ENCODE measurements at regions not wholly inside any gene's neighbourhood (a gene's known extent, or its start where the extent isn't known, plus 50 kb on each side); places are given as distances from the start of the nearest gene placed in this dataset.
"Not testable (repeated sequence)": the region's sequence is repeated elsewhere in the genome, so short reads cannot be mapped to it uniquely, and the experiment has no call there.

GRCh38 chr4:33482773-33483172 lies 2761.5 kb downstream of the ARAP2 start:
- Histone ChIP-seq H3K4me3 (no peak overlapping the region), H3K27ac (no peak overlapping the region), H3K4me1 (no peaks in the 10 kb centered on the region), H3K36me3 (no peaks in the 10 kb centered on the region), H3K27me3 (no peaks in the 10 kb centered on the region), H3K9me3 (no peaks in the 10 kb centered on the region)
- TF ChIP-seq POLR2A (IDR thresholded peaks at IDR 0.05), result no peak
- no peak for TF ChIP-seq CTCF (IDR thresholded peaks at IDR 0.05)
- DNase-seq (no peak), ATAC-seq (no peak)
- WGBS (ENCODE audit: insufficient coverage, low coverage, low lambda C conversion rate, missing lambda C conversion rate), result 67% methylated on average over 1 of the region's 1 CpG
- intact Hi-C loops (cut with DNase I), result no loop called here

- Histone ChIP-seq H3K27ac (no peak overlapping the region), H3K9me3 (no peaks in the 10 kb centered on the region), H3K4me3 (no peak overlapping the region), H3K4me1 (no peaks in the 10 kb centered on the region), H3K36me3 (no peaks in the 10 kb centered on the region), H3K27me3 (no peaks in the 10 kb centered on the region)
- intact Hi-C loops (cut with DNase I), result no loop called here
- TF ChIP-seq POLR2A (IDR thresholded peaks at IDR 0.05), result no peak
- TF ChIP-seq CTCF (IDR thresholded peaks at IDR 0.05), result no peak
- DNase-seq, result no peak
- ATAC-seq, result no peak
- WGBS (ENCODE audit: insufficient coverage, low coverage, low lambda C conversion rate, missing lambda C conversion rate), result 65% methylated on average over 3 of the region's 3 CpGs
Measured at GRCh38 chr4:33485111-33485510, 2759.2 kb downstream of the ARAP2 start.

- no peaks in the 10 kb centered on the region for H3K9me3 ChIP-seq
- H3K4me3 ChIP-seq, result no peak overlapping the region
- no peaks in the 10 kb centered on the region for H3K36me3 ChIP-seq
- no peak for TF ChIP-seq POLR2A (IDR thresholded peaks at IDR 0.05)
- TF ChIP-seq CTCF (IDR thresholded peaks at IDR 0.05), result no peak
- DNase-seq (no peak), ATAC-seq (no peak)
- H3K4me1 ChIP-seq, result no peaks in the 10 kb centered on the region
- 65% methylated on average over 2 of the region's 2 CpGs for WGBS (ENCODE audit: insufficient coverage, low coverage, low lambda C conversion rate, missing lambda C conversion rate)
- no peak overlapping the region for H3K27ac ChIP-seq
- intact Hi-C loops (cut with DNase I), result no loop called here
- H3K27me3 ChIP-seq, result no peaks in the 10 kb centered on the region
Measured at GRCh38 chr4:33493231-33493630, 2751.1 kb downstream of the ARAP2 start.

- intact Hi-C loops (cut with DNase I), result no loop called here
Measured at GRCh38 chr4:33494150-33494549, 2750.2 kb downstream of the ARAP2 start.

GRCh38 chr4:33501587-33501986 lies 2742.7 kb downstream of the ARAP2 start:
- intact Hi-C loops (cut with DNase I); H3K27me3 ChIP-seq; H3K4me1 ChIP-seq; DNase-seq; H3K27ac ChIP-seq; ATAC-seq; H3K4me3 ChIP-seq; H3K9me3 ChIP-seq; H3K36me3 ChIP-seq: not testable (repeated sequence)
- WGBS (ENCODE audit: insufficient coverage, low coverage, low lambda C conversion rate, missing lambda C conversion rate), result 69% methylated on average over 6 of the region's 6 CpGs

More at GRCh38 chr4:33494150-33494549, 2750.2 kb downstream of the ARAP2 start:
- no peaks in the 10 kb centered on the region for H3K9me3 ChIP-seq
- TF ChIP-seq POLR2A (IDR thresholded peaks at IDR 0.05) (no peak), CTCF (IDR thresholded peaks at IDR 0.05) (no peak)
- H3K4me1 ChIP-seq, result no peaks in the 10 kb centered on the region
- ATAC-seq (no peak), DNase-seq (no peak)
- no peaks in the 10 kb centered on the region for H3K36me3 ChIP-seq
- H3K27me3 ChIP-seq, result no peaks in the 10 kb centered on the region
- WGBS (ENCODE audit: insufficient coverage, low coverage, low lambda C conversion rate, missing lambda C conversion rate), result 29% methylated on average over 2 of the region's 2 CpGs
- H3K4me3 ChIP-seq, result no peak overlapping the region
- H3K27ac ChIP-seq, result no peak overlapping the region

Data from right lobe of liver (tissue), 6 donors.